Epidermal melanocyte (primary cell): ENCODE measurements at regions not wholly inside any gene's neighbourhood (a gene's known extent, or its start where the extent isn't known, plus 50 kb on each side); places are given as distances from the start of the nearest gene placed in this dataset.

Source experiments
- DNase-seq: peaks from one replicate; pipeline ENCODE4 v3.0.0; 2011; ENCODE audit warnings: low spot score; ENCODE audit not compliant: insufficient read length

DNA sequence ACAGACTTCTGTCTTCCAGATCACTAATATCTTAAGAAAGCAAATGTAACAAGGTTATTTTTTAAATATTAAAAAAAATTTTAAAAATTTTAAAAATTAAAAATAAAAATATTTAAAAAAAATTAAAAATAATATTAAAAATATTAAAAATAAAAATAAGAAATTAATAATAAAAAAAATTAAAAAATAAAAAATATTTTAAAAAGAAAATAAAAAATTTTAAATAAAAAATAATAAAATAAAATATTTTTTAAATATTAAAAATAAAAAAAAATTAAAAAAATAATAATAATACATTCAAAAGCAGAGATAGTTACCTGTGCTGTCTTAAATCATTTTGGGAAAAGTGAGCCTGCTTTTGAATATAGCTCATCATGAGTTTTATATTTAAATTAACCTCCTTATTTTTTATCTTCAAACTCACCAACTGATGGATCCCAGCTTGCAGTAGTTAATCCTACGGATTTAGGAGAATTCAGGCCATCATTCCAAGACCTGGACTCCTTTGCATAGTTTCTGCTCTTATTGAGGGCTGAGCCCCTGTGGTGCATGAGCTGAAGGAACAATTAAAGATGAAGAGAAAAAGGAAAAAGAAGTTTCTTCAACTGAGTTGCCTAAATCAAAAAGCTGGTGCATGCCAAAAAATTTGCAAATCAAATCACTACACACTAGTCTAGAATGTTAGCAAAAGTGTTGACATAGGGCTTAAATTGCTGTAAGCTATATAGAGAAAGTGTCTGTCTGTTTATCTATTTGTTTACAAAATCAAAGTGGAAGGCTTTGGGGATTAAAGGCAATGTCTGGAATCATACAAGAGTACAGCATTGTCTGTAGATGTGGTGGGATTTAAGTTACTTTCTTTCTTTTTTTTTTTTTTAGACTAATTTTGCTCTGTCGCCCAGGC, 50.5 kb upstream of the ZNF438 start:
- DNase-seq = no peak

- DNase-seq = no peak
Measured at GRCh38 chr10:31083765-31084184, 52.1 kb upstream of the ZNF438 start.

DNA sequence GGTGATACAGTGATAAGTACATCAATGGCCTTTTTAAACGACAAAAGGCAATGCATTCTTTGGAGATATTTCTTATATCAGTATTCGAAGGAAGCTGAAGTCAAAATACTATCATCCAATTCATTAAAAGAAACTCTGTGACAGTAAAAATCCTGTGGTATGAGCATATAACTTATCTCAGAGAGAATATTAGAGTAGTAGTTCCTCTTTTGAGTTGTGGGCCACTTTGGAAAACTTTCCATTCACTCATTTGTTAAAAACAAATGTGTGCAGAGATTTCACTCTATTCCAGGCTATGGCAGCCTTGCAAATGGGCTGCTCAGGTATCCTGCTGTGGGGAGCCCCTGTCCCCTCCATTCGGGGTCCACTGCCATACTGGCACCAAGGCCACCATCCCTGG, 55.3 kb upstream of the ZNF438 start:
- no peak for DNase-seq

- no peak for DNase-seq
Measured at GRCh38 chr10:31087851-31088250, 56.2 kb upstream of the ZNF438 start.

GRCh38 chr10:31090894-31091607, 59.4 kb upstream of the ZNF438 start:
- DNase-seq = no peak

DNA sequence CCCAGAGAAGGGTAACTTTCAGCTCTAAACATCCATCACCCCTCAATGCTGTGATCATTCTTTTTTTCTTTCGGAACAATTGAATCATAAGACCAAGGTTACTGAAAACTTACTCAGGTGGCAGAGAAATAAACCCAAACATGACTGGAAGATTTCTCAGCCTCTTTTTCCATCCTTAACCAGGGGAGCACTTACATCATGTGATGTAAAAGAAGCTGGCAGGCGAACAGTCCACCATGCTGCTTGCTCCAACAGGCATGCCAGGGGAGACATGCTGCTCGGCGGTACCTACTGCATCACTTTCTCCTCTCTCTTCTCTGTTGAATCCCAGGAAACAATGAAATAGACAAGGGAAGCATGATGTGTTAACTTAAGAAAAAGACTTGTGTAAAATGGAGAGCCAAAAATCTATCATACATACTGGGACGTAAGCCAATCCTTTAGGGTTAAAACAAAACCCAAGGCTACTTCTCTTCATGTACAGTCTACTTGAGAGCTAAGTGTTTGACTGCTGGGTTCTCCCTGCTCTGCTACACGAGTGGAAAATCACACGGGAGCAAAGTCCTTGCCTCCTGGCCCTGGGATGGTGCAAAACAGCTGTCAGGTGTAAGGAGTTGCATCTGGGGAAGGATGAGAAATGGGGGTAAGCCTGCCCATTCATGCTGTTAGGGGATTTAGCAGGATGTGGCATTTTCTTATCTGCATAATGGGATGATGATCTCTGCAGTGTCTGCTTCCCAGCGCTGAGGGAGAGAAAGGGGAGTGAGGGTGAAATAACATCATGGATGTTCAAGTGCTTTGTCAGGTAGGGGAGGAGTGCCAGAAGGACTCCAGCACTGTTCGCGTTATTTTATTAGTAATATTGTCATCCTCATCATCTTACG, 64.3 kb upstream of the ZNF438 start:
- DNase-seq = no peak

DNA sequence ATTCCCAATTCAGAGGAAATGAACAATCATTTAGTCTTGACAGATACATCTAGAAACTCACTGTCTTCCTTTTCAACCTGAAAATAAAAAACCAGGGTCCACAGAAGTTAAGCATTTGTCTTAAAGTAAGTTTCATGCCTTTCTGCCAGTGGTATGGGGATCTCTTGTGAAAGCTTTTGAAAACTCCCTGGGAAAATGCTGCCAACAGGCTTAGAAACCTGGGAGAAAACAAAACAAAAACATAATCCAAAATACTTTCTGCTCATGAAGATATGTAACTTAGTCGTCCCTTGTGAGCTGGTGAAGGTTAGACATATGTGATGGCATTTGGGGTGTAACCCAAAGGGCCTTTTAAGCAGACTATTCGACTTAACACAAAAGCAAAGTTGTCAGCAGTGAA, 66.4 kb upstream of the ZNF438 start:
- no peak for DNase-seq

DNA sequence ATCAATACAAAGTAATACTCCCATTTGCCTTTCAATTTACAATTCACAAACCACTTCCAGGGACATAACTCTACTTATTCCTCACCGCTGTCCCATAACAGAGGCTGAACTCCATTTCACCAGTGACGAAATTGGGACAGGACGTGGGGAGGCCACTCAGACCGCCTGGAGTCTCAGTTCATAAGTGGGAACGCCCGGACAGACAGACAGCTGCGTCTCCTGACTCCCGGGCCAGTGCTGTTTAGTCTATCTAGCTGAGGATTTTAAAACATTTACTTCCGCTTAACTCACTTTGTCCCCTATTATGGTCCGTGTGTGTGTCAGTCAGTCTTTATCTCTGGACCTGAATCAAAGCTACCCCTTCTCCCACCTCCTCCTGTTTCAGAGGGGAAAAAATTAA, 67.4 kb upstream of the ZNF438 start:
- DNase-seq = no peak

DNA sequence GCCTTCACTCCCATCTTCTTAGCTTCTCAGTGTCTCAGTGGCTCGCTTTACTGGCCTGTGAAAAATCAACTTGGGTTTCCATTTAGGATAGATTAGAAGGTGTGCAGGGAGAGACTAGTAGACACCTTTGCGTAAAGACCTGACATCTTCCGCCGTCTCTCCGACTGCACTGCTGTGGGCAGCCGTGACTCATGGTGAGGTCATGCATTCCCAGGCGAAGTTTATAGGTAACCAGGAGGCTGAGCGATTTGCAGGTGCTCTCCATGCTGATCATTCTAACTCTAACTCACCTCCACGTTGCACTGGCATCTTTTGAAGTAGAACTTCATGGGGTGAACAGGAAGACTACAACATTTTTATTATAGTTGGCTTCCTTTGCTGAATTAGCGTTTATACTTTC, 68.0 kb upstream of the ZNF438 start:
- no peak for DNase-seq

- no peak for DNase-seq
Measured at GRCh38 chr10:31100115-31100601, 68.5 kb upstream of the ZNF438 start.

DNA sequence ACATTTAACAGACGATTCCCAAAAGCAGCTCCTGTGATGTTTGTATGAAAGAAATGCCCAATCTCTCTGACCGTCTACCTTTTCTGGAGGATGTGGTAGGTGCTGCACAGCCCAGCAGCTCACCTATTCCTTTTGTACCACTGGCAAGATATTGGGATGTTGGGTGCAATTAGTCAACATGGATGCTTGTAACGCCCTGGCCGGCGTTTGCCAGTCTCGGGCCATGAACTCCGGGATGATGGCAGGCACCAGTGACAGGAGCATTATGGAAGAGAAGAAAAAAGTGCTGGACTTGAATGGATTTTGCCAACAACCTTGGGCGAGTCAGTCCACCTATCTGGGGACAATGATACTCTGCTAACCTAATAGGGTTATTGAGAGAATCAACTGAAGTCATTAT, 69.0 kb upstream of the ZNF438 start:
- no peak for DNase-seq

DNA sequence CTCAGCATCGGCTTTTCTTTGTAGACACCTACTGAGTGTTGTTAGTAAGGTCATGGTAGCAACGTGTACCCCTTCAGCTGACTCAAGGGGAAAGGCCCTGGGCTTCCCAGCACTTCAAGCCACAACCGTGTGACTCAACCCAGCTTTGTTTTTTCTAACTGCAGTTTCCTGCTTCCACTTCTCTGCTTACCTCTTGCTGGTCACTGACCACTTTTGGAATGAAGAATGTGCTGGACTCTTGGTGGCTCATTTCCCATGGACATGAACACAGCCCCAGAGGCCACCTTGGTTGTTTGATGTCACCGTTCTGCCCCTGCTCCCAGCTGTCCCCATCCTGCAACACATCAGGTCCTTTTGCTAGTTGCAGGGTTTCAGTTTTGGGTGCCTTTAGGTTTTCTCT, 69.5 kb upstream of the ZNF438 start:
- no peak for DNase-seq

DNA sequence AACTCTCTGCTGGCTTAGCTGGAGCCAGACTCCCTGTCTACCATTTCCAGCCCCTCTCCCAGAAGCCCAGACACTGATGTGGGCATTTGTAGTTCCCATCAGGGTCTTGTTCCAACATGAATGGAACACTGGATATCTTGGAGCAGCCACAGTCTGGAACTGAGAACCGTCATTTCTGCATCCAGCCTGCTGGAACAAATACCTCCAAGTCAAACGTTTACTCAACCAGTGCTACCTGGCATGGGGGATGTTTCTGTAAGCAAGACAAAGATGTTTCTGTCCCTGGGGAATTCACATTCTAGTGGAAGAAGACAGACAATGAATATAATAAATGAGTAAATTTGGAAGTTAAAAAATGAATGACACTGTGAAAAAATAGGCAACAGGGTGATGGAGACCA, 70.8 kb upstream of the ZNF438 start:
- DNase-seq = no peak

- no peak for DNase-seq
Measured at GRCh38 chr10:31103112-31103511, 71.4 kb upstream of the ZNF438 start.

- DNase-seq = no peak
Measured at GRCh38 chr10:31112961-31113360, 81.3 kb upstream of the ZNF438 start.

DNA sequence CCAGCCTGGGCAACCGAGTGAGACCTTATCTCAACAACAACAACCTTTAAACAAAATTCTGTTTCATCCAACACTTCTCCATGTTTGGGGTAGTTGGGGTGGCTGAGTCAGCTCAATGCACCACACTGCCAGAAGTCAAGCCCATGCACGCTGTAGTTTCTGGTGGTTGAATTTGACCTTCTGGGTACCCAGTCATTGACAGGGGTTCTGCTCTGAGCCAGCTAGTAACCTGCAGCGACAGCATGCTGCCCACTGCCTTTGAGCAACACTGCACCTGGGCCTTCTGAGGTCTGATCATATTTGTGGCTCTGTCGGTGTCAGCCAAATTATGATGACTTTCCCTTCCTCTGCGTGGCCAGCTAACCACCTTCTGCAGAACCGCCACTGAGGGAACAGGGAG, 84.6 kb upstream of the ZNF438 start:
- DNase-seq = no peak

- DNase-seq = no peak
Measured at GRCh38 chr10:31118556-31118955, 86.9 kb upstream of the ZNF438 start.

- DNase-seq = no peak
Measured at GRCh38 chr10:31120392-31120791, 88.7 kb upstream of the ZNF438 start.

GRCh38 chr10:31120961-31121685, 89.5 kb upstream of the ZNF438 start:
- DNase-seq = no peak

DNA sequence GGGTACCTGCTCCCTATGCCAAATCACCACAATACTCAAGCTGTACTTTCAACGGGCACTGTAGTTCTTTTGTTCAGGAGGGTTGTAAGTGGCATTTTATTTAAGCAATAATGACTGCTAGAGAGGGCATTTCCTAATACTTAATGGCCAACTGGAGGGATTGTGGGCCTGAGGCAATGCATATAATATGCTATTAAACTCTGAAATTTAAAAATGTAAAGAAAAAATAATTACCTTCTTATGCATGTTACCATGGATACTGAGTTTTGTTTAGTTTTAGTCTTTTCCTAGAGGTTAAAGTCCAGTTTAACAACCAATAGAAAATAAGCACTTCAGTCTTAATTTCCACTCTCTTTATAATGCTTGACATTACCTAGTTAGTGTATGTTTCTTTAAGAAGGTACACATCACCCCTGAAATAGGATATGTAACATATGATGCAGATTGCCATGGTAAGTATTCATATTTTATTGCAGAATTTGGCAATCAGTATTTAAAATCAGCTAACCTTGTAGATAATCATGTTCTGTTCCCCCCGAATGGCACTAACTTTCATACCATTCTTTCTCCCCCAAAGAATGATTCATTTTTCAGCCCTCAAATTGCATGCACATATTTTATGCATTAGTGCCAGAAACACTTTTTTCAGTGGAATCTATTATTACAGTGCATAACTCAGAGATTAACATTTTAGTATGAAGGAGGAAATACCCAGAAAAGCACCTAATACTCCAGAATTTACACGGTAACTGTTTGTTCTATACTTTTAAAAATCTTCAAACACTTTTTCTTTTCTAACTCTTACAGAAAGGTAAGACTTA, 90.3 kb upstream of the ZNF438 start:
- no peak for DNase-seq
